ENCODE measurements at regions not wholly inside any gene's neighbourhood (a gene's known extent, or its start where the extent isn't known, plus 50 kb on each side); places are given as distances from the start of the nearest gene placed in this dataset.
"Not testable (repeated sequence)": the region's sequence is repeated elsewhere in the genome, so short reads cannot be mapped to it uniquely, and the experiment has no call there.

- DNase-seq (ENCODE audit: low read depth), result no peak
- in situ Hi-C loops (cut with HindIII; ENCODE audit: low sequenced_read_pairs), result no loop called here
- H3K4me3 ChIP-seq (ENCODE audit: low read depth, low read length), result no peak overlapping the region
- no peak for TF ChIP-seq CTCF (IDR thresholded peaks at IDR 0.05; ENCODE audit: low read depth, low read length, missing control alignments)
Observed at GRCh38 chr15:87557881-87558280, 698.7 kb downstream of the NTRK3 start.

GRCh38 chr15:87556886-87557285 is 699.7 kb downstream of the NTRK3 start:
- no peak for TF ChIP-seq CTCF (IDR thresholded peaks at IDR 0.05; ENCODE audit: low read depth, low read length, missing control alignments)
- no peak overlapping the region for H3K4me3 ChIP-seq (ENCODE audit: low read depth, low read length)
- no peak for DNase-seq (ENCODE audit: low read depth)
- in situ Hi-C loops (cut with HindIII; ENCODE audit: low sequenced_read_pairs), result no loop called here

- in situ Hi-C loops (cut with HindIII; ENCODE audit: low sequenced_read_pairs), result no loop called here
- TF ChIP-seq CTCF (IDR thresholded peaks at IDR 0.05; ENCODE audit: low read depth, low read length, missing control alignments), result no peak
- no peak overlapping the region for H3K4me3 ChIP-seq (ENCODE audit: low read depth, low read length)
- DNase-seq (ENCODE audit: low read depth), result no peak
Observed at GRCh38 chr15:87549860-87550259, 706.7 kb downstream of the NTRK3 start.

- DNase-seq (ENCODE audit: low read depth), result no peak
- no peak for TF ChIP-seq CTCF (IDR thresholded peaks at IDR 0.05; ENCODE audit: low read depth, low read length, missing control alignments)
- in situ Hi-C loops (cut with HindIII; ENCODE audit: low sequenced_read_pairs), result no loop called here
- no peak overlapping the region for H3K4me3 ChIP-seq (ENCODE audit: low read depth, low read length)
Observed at GRCh38 chr15:87549296-87549695, 707.2 kb downstream of the NTRK3 start.

DNA sequence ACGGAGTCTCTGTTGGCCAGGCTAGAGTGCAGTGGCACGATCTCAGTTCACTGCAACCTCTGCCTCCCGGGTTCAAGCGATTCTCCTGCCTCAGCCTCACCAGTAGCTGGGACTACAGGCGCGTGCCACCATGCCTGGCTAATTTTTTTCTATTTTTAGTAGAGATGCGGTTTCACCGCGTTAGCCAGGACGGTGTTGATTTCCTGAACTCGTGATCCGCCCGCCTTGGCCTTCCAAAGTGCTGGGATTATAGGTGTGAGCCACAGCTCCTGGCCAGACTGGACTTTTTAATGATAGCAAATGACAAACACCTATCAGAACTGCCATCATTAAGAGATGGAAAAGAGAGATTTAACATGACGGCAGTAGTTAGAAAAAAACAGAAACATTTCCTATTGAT is 707.9 kb downstream of the NTRK3 start:
- in situ Hi-C loops (cut with HindIII; ENCODE audit: low sequenced_read_pairs); DNase-seq (ENCODE audit: low read depth); H3K4me3 ChIP-seq (ENCODE audit: low read depth, low read length): not testable (repeated sequence)

DNA sequence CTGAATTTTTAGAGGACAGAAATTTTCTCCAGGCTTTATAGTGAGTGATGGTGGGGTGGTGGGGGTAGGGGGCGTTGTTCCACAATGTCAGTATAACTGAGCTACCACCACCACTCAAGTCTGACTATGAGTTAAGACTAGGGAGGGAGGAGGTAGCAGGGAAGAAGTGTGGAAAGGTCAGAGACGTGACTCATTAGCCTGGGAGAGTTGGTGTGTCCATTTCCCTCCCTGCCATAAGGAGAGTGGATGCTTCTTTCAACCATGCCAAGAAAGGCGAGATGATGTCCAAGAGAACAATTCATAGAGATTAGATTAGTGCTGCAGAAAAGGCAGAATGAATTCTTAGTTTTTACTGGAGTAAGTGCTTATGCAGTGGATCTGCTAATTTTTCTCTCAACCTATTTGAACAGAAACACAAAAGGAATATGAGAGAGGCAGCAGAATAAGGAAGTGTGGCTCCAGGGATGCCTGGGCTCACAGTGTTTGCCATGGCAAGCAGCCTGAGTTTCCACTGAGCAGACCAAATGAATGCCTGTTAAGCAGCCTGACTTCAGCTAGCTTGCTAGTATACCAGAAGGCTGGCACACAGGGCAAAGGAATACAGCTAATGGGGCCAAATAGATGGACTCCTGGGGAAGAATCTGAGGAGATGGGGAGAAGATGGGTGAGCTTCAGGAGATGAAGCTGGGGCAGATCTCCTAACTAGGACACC is 708.9 kb downstream of the NTRK3 start:
- TF ChIP-seq CTCF (IDR thresholded peaks at IDR 0.05; ENCODE audit: low read depth, low read length, missing control alignments), result no peak

DNA sequence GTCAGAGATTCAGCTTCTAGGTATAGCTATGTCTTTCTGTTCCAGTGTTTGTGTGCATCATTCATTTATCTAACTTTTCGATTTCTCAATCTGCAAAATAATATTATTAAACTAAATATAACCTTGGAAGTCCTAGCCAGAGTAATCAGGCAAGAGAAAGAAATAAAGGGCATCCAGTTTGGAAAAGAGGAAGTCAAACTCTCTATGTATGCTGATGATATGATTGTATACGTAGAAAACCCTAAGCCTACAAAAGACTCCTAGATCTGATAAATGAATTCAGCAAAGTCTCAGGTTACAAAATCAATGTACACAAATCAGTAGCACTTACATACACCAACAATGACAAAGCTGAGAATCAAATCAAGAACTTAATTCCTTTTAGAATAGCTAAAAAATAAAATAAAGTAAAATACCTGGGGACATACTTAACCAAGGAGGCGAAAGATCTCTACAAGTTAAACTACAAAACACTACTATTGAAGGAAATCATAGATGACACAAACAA is 718.2 kb downstream of the NTRK3 start:
- no peak for DNase-seq (ENCODE audit: low read depth)
- no peak overlapping the region for H3K4me3 ChIP-seq (ENCODE audit: low read depth, low read length)
- in situ Hi-C loops (cut with HindIII; ENCODE audit: low sequenced_read_pairs), result no loop called here
- no peak for TF ChIP-seq CTCF (IDR thresholded peaks at IDR 0.05; ENCODE audit: low read depth, low read length, missing control alignments)

More for the DNA sequence above, 708.9 kb downstream of the NTRK3 start:
- in situ Hi-C loops (cut with HindIII; ENCODE audit: low sequenced_read_pairs), result no loop called here
- no peak overlapping the region for H3K4me3 ChIP-seq (ENCODE audit: low read depth, low read length)
- DNase-seq (ENCODE audit: low read depth), result no peak

All from astrocyte of the cerebellum (primary cell).